ENCODE measurements at regions not wholly inside any gene's neighbourhood (a gene's known extent, or its start where the extent isn't known, plus 50 kb on each side); places are given as distances from the start of the nearest gene placed in this dataset.
"Not testable (repeated sequence)": the region's sequence is repeated elsewhere in the genome, so short reads cannot be mapped to it uniquely, and the experiment has no call there.

DNA sequence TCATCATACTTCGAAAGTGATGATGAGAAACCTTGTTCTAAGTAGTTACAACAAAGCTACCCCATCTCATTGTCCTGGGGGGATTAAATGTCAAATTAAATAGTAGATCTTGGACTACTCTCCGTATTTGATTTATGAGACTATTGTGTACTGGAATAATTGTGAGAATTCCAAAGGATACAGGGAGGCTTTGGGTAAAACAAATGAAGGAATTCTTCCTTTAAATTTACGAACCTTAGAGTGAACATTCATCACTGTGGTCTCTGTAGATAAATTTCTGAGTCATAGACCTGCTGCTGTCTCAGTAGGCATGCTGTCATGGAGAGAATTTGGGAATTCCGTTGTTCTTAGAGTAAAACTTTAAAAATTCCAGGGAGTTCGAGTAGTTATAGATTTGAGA is 836.2 kb downstream of the DNAH5 start:
- TF ChIP-seq, protein P1, sequence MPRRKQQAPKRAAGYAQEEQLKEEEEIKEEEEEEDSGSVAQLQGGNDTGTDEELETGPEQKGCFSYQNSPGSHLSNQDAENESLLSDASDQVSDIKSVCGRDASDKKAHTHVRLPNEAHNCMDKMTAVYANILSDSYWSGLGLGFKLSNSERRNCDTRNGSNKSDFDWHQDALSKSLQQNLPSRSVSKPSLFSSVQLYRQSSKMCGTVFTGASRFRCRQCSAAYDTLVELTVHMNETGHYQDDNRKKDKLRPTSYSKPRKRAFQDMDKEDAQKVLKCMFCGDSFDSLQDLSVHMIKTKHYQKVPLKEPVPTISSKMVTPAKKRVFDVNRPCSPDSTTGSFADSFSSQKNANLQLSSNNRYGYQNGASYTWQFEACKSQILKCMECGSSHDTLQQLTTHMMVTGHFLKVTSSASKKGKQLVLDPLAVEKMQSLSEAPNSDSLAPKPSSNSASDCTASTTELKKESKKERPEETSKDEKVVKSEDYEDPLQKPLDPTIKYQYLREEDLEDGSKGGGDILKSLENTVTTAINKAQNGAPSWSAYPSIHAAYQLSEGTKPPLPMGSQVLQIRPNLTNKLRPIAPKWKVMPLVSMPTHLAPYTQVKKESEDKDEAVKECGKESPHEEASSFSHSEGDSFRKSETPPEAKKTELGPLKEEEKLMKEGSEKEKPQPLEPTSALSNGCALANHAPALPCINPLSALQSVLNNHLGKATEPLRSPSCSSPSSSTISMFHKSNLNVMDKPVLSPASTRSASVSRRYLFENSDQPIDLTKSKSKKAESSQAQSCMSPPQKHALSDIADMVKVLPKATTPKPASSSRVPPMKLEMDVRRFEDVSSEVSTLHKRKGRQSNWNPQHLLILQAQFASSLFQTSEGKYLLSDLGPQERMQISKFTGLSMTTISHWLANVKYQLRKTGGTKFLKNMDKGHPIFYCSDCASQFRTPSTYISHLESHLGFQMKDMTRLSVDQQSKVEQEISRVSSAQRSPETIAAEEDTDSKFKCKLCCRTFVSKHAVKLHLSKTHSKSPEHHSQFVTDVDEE (CRISPR knock-in tag; IDR thresholded peaks at IDR 0.05), result no peak
- TF ChIP-seq, protein P2, sequence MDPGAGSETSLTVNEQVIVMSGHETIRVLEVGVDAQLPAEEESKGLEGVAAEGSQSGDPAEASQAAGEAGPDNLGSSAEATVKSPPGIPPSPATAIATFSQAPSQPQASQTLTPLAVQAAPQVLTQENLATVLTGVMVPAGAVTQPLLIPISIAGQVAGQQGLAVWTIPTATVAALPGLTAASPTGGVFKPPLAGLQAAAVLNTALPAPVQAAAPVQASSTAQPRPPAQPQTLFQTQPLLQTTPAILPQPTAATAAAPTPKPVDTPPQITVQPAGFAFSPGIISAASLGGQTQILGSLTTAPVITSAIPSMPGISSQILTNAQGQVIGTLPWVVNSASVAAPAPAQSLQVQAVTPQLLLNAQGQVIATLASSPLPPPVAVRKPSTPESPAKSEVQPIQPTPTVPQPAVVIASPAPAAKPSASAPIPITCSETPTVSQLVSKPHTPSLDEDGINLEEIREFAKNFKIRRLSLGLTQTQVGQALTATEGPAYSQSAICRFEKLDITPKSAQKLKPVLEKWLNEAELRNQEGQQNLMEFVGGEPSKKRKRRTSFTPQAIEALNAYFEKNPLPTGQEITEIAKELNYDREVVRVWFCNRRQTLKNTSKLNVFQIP (CRISPR knock-in tag; IDR thresholded peaks at IDR 0.05; ENCODE audit: borderline replicate concordance, low read depth), result no peak
- no peak for ATAC-seq

DNA sequence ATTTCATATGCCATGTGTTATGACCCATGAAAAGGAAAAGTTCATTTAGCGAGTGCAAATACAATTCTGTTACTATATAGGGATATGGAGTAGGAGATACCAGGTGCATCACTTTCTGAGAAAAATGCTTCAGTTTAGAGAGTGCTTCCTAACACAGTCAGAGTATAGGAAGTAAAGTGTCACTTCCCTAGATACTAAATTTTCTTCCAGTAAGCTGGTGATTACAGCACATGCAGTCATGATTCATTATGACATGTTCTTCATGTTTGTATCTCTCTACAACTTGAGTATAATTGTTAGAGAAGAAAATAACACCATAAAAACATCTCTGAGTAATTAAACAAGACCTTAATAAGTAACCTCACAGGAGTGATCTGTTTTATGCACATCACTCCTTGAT is 837.0 kb downstream of the DNAH5 start:
- ATAC-seq, result no peak
- no peak for TF ChIP-seq PPARA (CRISPR knock-in tag; IDR thresholded peaks at IDR 0.05; ENCODE audit: borderline replicate concordance)

DNA sequence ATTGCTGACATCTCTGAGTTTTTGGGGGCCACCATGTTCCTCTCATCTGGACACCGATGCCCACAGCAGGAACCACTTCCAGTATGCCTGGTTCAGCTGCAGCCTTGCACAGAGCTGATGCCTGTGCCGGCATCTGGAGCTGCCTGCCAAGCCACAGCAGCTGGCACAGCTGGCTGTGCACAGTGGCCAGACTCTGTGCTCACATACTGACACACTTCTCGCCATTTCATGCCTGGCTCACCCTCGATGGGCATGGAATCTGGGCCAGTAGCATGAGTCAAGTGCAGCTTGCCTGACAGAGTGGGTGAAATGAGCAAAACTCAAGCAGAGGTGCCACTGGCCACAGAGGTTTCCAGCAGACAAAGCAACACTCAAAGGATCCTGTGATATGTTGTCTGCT is 863.4 kb downstream of the DNAH5 start:
- TF ChIP-seq, protein P1 (CRISPR knock-in tag; IDR thresholded peaks at IDR 0.05), result no peak
- TF ChIP-seq ARNTL (CRISPR knock-in tag; IDR thresholded peaks at IDR 0.05; ENCODE audit: borderline replicate concordance, low read depth), result no peak
- no peak for TF ChIP-seq CSDC2 (CRISPR knock-in tag; IDR thresholded peaks at IDR 0.05)
- TF ChIP-seq OSR1 (CRISPR knock-in tag; IDR thresholded peaks at IDR 0.05), result no peak
- no peak for TF ChIP-seq GLIS3 (CRISPR knock-in tag; IDR thresholded peaks at IDR 0.05)
- TF ChIP-seq RARB (CRISPR knock-in tag; IDR thresholded peaks at IDR 0.05), result no peak
- ATAC-seq, result no peak

DNA sequence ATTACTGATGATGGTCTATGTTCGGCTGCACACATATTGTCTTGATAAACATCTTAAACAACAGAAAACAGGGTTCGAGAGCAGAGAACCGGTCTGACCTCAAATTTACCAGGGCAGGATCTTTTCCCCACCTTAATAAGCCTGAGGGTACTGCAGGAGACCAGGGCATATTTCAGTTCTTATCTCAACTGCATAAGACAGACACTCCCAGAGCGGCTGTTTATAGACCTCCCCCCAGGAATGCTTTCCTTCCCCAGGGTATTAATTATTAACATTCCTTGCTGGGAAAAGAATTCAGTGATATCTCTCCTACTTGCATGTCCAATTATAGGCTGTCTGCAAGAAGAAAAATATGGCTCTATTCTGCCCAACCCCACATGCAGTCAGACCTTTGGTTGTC is 871.6 kb downstream of the DNAH5 start:
- not testable (repeated sequence) for ATAC-seq

DNA sequence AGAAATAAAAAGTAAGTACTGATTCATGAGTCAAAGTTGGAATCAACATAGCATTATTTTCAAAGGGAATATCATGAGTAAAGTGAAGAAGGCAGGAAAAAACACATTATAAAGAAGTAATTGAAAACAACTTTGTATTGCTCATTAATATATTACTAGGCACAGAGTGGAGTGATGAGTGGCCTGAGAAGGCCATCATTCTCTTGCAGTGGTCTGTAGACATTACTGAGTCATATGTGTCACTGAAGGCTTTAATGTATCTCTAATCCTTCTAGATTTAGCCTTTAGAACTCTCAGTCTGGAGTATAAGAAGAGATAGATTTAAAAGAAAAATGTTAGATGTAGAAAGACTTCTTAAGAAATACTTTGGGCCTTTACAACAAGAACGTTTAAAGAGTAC is 881.4 kb downstream of the DNAH5 start:
- no peak for TF ChIP-seq ZNF8 (CRISPR knock-in tag; IDR thresholded peaks at IDR 0.05)
- TF ChIP-seq ZC3H10 (CRISPR knock-in tag; IDR thresholded peaks at IDR 0.05), result no peak
- no peak for TF ChIP-seq ARNTL (CRISPR knock-in tag; IDR thresholded peaks at IDR 0.05; ENCODE audit: borderline replicate concordance, low read depth)
- no peak for TF ChIP-seq CSDC2 (CRISPR knock-in tag; IDR thresholded peaks at IDR 0.05)
- TF ChIP-seq, protein P3, sequence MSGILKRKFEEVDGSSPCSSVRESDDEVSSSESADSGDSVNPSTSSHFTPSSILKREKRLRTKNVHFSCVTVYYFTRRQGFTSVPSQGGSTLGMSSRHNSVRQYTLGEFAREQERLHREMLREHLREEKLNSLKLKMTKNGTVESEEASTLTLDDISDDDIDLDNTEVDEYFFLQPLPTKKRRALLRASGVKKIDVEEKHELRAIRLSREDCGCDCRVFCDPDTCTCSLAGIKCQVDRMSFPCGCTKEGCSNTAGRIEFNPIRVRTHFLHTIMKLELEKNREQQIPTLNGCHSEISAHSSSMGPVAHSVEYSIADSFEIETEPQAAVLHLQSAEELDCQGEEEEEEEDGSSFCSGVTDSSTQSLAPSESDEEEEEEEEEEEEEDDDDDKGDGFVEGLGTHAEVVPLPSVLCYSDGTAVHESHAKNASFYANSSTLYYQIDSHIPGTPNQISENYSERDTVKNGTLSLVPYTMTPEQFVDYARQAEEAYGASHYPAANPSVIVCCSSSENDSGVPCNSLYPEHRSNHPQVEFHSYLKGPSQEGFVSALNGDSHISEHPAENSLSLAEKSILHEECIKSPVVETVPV (CRISPR knock-in tag; IDR thresholded peaks at IDR 0.05), result no peak
- no peak for TF ChIP-seq ISL1 (CRISPR knock-in tag; IDR thresholded peaks at IDR 0.05)
- no peak for TF ChIP-seq BACH2 (CRISPR knock-in tag; IDR thresholded peaks at IDR 0.05; ENCODE audit: borderline replicate concordance)
- TF ChIP-seq ZNF565 (CRISPR knock-in tag; conservative IDR thresholded peaks at IDR 0.05; ENCODE audit: low read depth), result no peak
- no peak for TF ChIP-seq ZNF70 (CRISPR knock-in tag; IDR thresholded peaks at IDR 0.05)
- TF ChIP-seq, protein P2 (CRISPR knock-in tag; IDR thresholded peaks at IDR 0.05; ENCODE audit: borderline replicate concordance, low read depth), result no peak
- no peak for TF ChIP-seq RARB (CRISPR knock-in tag; IDR thresholded peaks at IDR 0.05)
- TF ChIP-seq SNAI2 (CRISPR knock-in tag; IDR thresholded peaks at IDR 0.05), result no peak
- TF ChIP-seq ZFP3 (CRISPR knock-in tag; IDR thresholded peaks at IDR 0.05), result no peak
- TF ChIP-seq, protein P4, sequence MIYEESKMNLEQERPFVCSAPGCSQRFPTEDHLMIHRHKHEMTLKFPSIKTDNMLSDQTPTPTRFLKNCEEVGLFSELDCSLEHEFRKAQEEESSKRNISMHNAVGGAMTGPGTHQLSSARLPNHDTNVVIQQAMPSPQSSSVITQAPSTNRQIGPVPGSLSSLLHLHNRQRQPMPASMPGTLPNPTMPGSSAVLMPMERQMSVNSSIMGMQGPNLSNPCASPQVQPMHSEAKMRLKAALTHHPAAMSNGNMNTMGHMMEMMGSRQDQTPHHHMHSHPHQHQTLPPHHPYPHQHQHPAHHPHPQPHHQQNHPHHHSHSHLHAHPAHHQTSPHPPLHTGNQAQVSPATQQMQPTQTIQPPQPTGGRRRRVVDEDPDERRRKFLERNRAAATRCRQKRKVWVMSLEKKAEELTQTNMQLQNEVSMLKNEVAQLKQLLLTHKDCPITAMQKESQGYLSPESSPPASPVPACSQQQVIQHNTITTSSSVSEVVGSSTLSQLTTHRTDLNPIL (CRISPR knock-in tag; IDR thresholded peaks at IDR 0.05; ENCODE audit: low read depth), result no peak
- TF ChIP-seq, protein P5, sequence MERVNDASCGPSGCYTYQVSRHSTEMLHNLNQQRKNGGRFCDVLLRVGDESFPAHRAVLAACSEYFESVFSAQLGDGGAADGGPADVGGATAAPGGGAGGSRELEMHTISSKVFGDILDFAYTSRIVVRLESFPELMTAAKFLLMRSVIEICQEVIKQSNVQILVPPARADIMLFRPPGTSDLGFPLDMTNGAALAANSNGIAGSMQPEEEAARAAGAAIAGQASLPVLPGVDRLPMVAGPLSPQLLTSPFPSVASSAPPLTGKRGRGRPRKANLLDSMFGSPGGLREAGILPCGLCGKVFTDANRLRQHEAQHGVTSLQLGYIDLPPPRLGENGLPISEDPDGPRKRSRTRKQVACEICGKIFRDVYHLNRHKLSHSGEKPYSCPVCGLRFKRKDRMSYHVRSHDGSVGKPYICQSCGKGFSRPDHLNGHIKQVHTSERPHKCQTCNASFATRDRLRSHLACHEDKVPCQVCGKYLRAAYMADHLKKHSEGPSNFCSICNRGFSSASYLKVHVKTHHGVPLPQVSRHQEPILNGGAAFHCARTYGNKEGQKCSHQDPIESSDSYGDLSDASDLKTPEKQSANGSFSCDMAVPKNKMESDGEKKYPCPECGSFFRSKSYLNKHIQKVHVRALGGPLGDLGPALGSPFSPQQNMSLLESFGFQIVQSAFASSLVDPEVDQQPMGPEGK (CRISPR knock-in tag; IDR thresholded peaks at IDR 0.05; ENCODE audit: borderline replicate concordance), result no peak
- TF ChIP-seq TOX (CRISPR knock-in tag; IDR thresholded peaks at IDR 0.05; ENCODE audit: borderline replicate concordance), result no peak
- TF ChIP-seq GLIS3 (CRISPR knock-in tag; IDR thresholded peaks at IDR 0.05), result no peak
- no peak for TF ChIP-seq OSR1 (CRISPR knock-in tag; IDR thresholded peaks at IDR 0.05)
- no peak for TF ChIP-seq ESRRG (CRISPR knock-in tag; IDR thresholded peaks at IDR 0.05)
- no peak for ATAC-seq

Measured in SK-N-SH treated with all-trans-retinoic acid at 6 μM for 48 hours (cell line).